ENCODE measurements at regions not wholly inside any gene's neighbourhood (a gene's known extent, or its start where the extent isn't known, plus 50 kb on each side); places are given as distances from the start of the nearest gene placed in this dataset.

GRCh38 chr1:116457946-116458604, 85.0 kb downstream of the ATP1A1 start:
- H3K79me2 ChIP-seq (ENCODE audit: control insufficient read depth, insufficient read depth, low read length) = no peaks in the 10 kb centered on the region
- H3K36me3 ChIP-seq (replicated peaks in 1 of 2; ENCODE audit: control extremely low read depth in 1 of 2, control insufficient read depth in 1 of 2, extremely low read depth in 1 of 2, insufficient read depth in 2 of 2, low read length in 1 of 2) = no peaks in the 10 kb centered on the region
- no peaks in the 10 kb centered on the region for H4K20me1 ChIP-seq (ENCODE audit: control insufficient read depth, insufficient read depth, low read length, poor library complexity, severe bottlenecking)
- H3K4me3 ChIP-seq (ENCODE audit: control extremely low read depth in 1 of 5, extremely low read depth in 1 of 5, insufficient read depth in 1 of 5, low read depth in 2 of 5, low read length in 4 of 5) = no peak overlapping the region
- H3K4me2 ChIP-seq (replicated peaks; ENCODE audit: low read depth, low read length, poor library complexity, severe bottlenecking) = no peak overlapping the region
- POLR2A ChIA-PET = no interaction called here
- Mint-ChIP-seq H3K4me3 (no peak overlapping the region), H3K27ac (no peak overlapping the region), H3K27me3 (no peaks in the 10 kb centered on the region), H3K9me3 (ENCODE audit: insufficient read depth) (no peaks in the 10 kb centered on the region), H3K4me1 (no peaks in the 10 kb centered on the region)
- intact Hi-C loops (cut with micrococcal nuclease) = no loop called here
- peaks cover 0 to 4% (median 1%) of the 10 kb centered on the region in 4 experiments for H3K27me3 ChIP-seq (replicated peaks in 1 of 4; ENCODE audit: control extremely low read depth in 1 of 4, control insufficient read depth in 3 of 4, insufficient read depth in 4 of 4, low read length in 3 of 4)
- ATAC-seq (ENCODE audit: low read depth) (no peak), DNase-seq (no peak)
- 89% methylated on average over 7 of the region's 7 CpGs for WGBS (ENCODE audit: insufficient coverage)
- no peak overlapping the region for H3K9ac ChIP-seq (ENCODE audit: low read length)
- H3K4me1 ChIP-seq (ENCODE audit: control insufficient read depth in 2 of 2, insufficient read depth in 2 of 2, low read length in 2 of 2) = no peaks in the 10 kb centered on the region
- H3K9me3 ChIP-seq (ENCODE audit: control extremely low read depth in 1 of 3, control insufficient read depth in 2 of 3, insufficient read depth in 1 of 3, low read length in 2 of 3) = no peaks in the 10 kb centered on the region
- CTCF ChIA-PET = interaction anchor here (1.6 kb wide), 1 partner anchor 27 kb away, joined by 6 read pairs; no protein-coding TSS in a partner anchor
- H3K27ac ChIP-seq (ENCODE audit: low read length in 2 of 2) = no peak overlapping the region
- TF ChIP-seq CTCF (IDR thresholded peaks at IDR 0.05) (no peak), EZH2 (IDR thresholded peaks at IDR 0.05; ENCODE audit: borderline replicate concordance, insufficient read depth, low read depth, low read length, poor library complexity, severe bottlenecking) (no peak)
- no peak overlapping the region for H2AFZ ChIP-seq (ENCODE audit: insufficient read depth, low read depth, low read length, poor library complexity, severe bottlenecking)

GRCh38 chr1:116458695-116459094, 85.7 kb downstream of the ATP1A1 start:
- DNase-seq (no peak), ATAC-seq (ENCODE audit: low read depth) (no peak)
- Mint-ChIP-seq H3K27me3 (peaks cover 2% of the 10 kb centered on the region), H3K9me3 (ENCODE audit: insufficient read depth) (no peaks in the 10 kb centered on the region), H3K4me1 (no peaks in the 10 kb centered on the region), H3K4me3 (no peak overlapping the region), H3K27ac (no peak overlapping the region)
- no peak overlapping the region for H3K27ac ChIP-seq (ENCODE audit: low read length in 2 of 2)
- CTCF ChIA-PET = interaction anchor here (0.6 to 1.6 kb wide), 2 partner anchors 27 to 88 kb away, joined by 3 to 6 read pairs; no protein-coding TSS in a partner anchor
- 89% methylated on average over 7 of the region's 7 CpGs for WGBS (ENCODE audit: insufficient coverage)
- no peak for TF ChIP-seq EZH2 (IDR thresholded peaks at IDR 0.05; ENCODE audit: borderline replicate concordance, insufficient read depth, low read depth, low read length, poor library complexity, severe bottlenecking)
- TF ChIP-seq CTCF (IDR thresholded peaks at IDR 0.05) = no peak
- H3K9ac ChIP-seq (ENCODE audit: low read length) = no peak overlapping the region
- no peaks in the 10 kb centered on the region for H3K4me1 ChIP-seq (ENCODE audit: control insufficient read depth in 2 of 2, insufficient read depth in 2 of 2, low read length in 2 of 2)
- no peaks in the 10 kb centered on the region for H3K79me2 ChIP-seq (ENCODE audit: control insufficient read depth, insufficient read depth, low read length)
- no peak overlapping the region for H2AFZ ChIP-seq (ENCODE audit: insufficient read depth, low read depth, low read length, poor library complexity, severe bottlenecking)
- no peak overlapping the region for H3K4me3 ChIP-seq (ENCODE audit: control extremely low read depth in 1 of 5, extremely low read depth in 1 of 5, insufficient read depth in 1 of 5, low read depth in 2 of 5, low read length in 4 of 5)
- H3K4me2 ChIP-seq (replicated peaks; ENCODE audit: low read depth, low read length, poor library complexity, severe bottlenecking) = no peak overlapping the region
- H3K9me3 ChIP-seq (ENCODE audit: control extremely low read depth in 1 of 3, control insufficient read depth in 2 of 3, insufficient read depth in 1 of 3, low read length in 2 of 3) = no peaks in the 10 kb centered on the region
- POLR2A ChIA-PET = no interaction called here
- H4K20me1 ChIP-seq (ENCODE audit: control insufficient read depth, insufficient read depth, low read length, poor library complexity, severe bottlenecking) = no peaks in the 10 kb centered on the region
- H3K27me3 ChIP-seq (replicated peaks in 1 of 4; ENCODE audit: control extremely low read depth in 1 of 4, control insufficient read depth in 3 of 4, insufficient read depth in 4 of 4, low read length in 3 of 4) = peaks cover 0 to 4% (median 1%) of the 10 kb centered on the region in 4 experiments
- intact Hi-C loops (cut with micrococcal nuclease) = no loop called here
- no peaks in the 10 kb centered on the region for H3K36me3 ChIP-seq (replicated peaks in 1 of 2; ENCODE audit: control extremely low read depth in 1 of 2, control insufficient read depth in 1 of 2, extremely low read depth in 1 of 2, insufficient read depth in 2 of 2, low read length in 1 of 2)

All from B cell (primary cell).